Trophoblast cell (in vitro differentiated cells and primary cell): ENCODE measurements at regions not wholly inside any gene's neighbourhood (a gene's known extent, or its start where the extent isn't known, plus 50 kb on each side); places are given as distances from the start of the nearest gene placed in this dataset.

ENCODE experiments used
- DNase-seq, 2 donors: peaks; one replicate each; pipeline ENCODE4 v3.0.0-alpha.2; 2016
- H2AFZ ChIP-seq: 2 replicates; pipeline ENCODE4 v1.6.1; 2013; ENCODE audit warnings: low read length, moderate library complexity, mild to moderate bottlenecking; ENCODE audit not compliant: insufficient read depth, poor library complexity
- H2AK5ac ChIP-seq: 2 replicates; pipeline ENCODE4 v1.6.1; 2013; ENCODE audit warnings: mild to moderate bottlenecking, low read length
- H2BK120ac ChIP-seq: 2 replicates; pipeline ENCODE4 v1.6.1; 2013; ENCODE audit warnings: low read length, mild to moderate bottlenecking, moderate library complexity; ENCODE audit not compliant: insufficient read depth, poor library complexity
- H2BK12ac ChIP-seq: 2 replicates; pipeline ENCODE4 v1.6.1; 2013; ENCODE audit warnings: mild to moderate bottlenecking, low read length, moderate library complexity
- H2BK5ac ChIP-seq: 2 replicates; pipeline ENCODE4 v1.6.1; 2013; ENCODE audit warnings: low read length, low read depth, moderate library complexity, mild to moderate bottlenecking; ENCODE audit not compliant: poor library complexity
- H3K14ac ChIP-seq: 2 replicates; pipeline ENCODE4 v1.6.1; 2013; ENCODE audit warnings: mild to moderate bottlenecking, low read length
- H3K18ac ChIP-seq: 2 replicates; pipeline ENCODE4 v1.6.1; 2013; ENCODE audit warnings: mild to moderate bottlenecking, low read length
- H3K23ac ChIP-seq: 2 replicates; pipeline ENCODE4 v1.6.1; 2013; ENCODE audit warnings: low read length
- H3K27ac ChIP-seq: 2 replicates; pipeline ENCODE4 v1.5.1; 2013; ENCODE audit warnings: low read depth, mild to moderate bottlenecking, inconsistent platforms, low read length, moderate library complexity
- H3K27me3 ChIP-seq: 2 replicates; pipeline ENCODE4 v1.6.1; 2013; ENCODE audit warnings: inconsistent platforms, mild to moderate bottlenecking, low read length, moderate library complexity; ENCODE audit not compliant: insufficient read depth
- H3K36me3 ChIP-seq, 2 experiments: 1 replicate in 1 of 2; 2 replicates in 1 of 2; pipeline ENCODE4 v1.6.1; 2013; ENCODE audit warnings: low read length in 2 of 2, mild to moderate bottlenecking in 2 of 2, moderate library complexity in 1 of 2; ENCODE audit not compliant: insufficient read depth in 2 of 2, control insufficient read depth in 1 of 2
- H3K4ac ChIP-seq: 2 replicates; pipeline ENCODE4 v1.6.1; 2013; ENCODE audit warnings: low read depth, mild to moderate bottlenecking, low read length, moderate library complexity
- H3K4me1 ChIP-seq, 2 experiments: 1 replicate in 1 of 2; 2 replicates in 1 of 2; pipeline ENCODE4 v1.6.1; 2013; ENCODE audit warnings: low read length in 2 of 2, mild to moderate bottlenecking in 2 of 2, moderate library complexity in 1 of 2; ENCODE audit not compliant: insufficient read depth in 2 of 2, control insufficient read depth in 1 of 2
- H3K4me2 ChIP-seq: 2 replicates; pipeline ENCODE4 v1.6.1; 2013; ENCODE audit warnings: inconsistent platforms, mild to moderate bottlenecking, low read length, moderate library complexity
- H3K4me3 ChIP-seq: 2 replicates; pipeline ENCODE4 v1.5.1; 2013; ENCODE audit warnings: mild to moderate bottlenecking, low read depth, low read length, inconsistent platforms
- H3K79me1 ChIP-seq: one replicate; pipeline ENCODE4 v1.6.1; 2013; ENCODE audit warnings: low read length
- H3K79me2 ChIP-seq: 2 replicates; pipeline ENCODE4 v1.6.1; 2013; ENCODE audit warnings: low read length, mild to moderate bottlenecking; ENCODE audit not compliant: control insufficient read depth, insufficient read depth, poor library complexity
- H3K9ac ChIP-seq: 2 replicates; pipeline ENCODE4 v1.6.1; 2013; ENCODE audit warnings: mild to moderate bottlenecking, low read length
- H3K9me3 ChIP-seq: 2 replicates; pipeline ENCODE4 v1.6.1; 2013; ENCODE audit warnings: low read depth, mild to moderate bottlenecking, control low read depth, inconsistent platforms, low read length; ENCODE audit not compliant: insufficient read depth
- H4K12ac ChIP-seq: 2 replicates; pipeline ENCODE4 v1.6.1; 2013; ENCODE audit warnings: low read depth, mild to moderate bottlenecking, low read length, moderate library complexity
- H4K8ac ChIP-seq: 2 replicates; pipeline ENCODE4 v1.6.1; 2013; ENCODE audit warnings: low read depth, mild to moderate bottlenecking, low read length, moderate library complexity
- H4K91ac ChIP-seq: one replicate; pipeline ENCODE4 v1.6.1; 2013; ENCODE audit warnings: low read depth, mild to moderate bottlenecking, low read length, moderate library complexity
- WGBS: extraction: QIAGEN DNeasy Blood & Tissue Kit; methylation state at CpG from one replicate; pipeline ENCODE4 v1.1.7; 2013; ENCODE audit warnings: missing lambda C conversion rate; ENCODE audit not compliant: insufficient read length, insufficient coverage; ENCODE audit errors: extremely low coverage; 5-methylcytosine and 5-hydroxymethylcytosine counted together

- Histone ChIP-seq H3K27me3 (no peaks in the 10 kb centered on the region), H4K8ac (no peak overlapping the region), H3K9me3 (peaks cover 2% of the 10 kb centered on the region), H3K79me1 (no peaks in the 10 kb centered on the region), H3K14ac (no peak overlapping the region), H3K4ac (no peak overlapping the region), H4K12ac (no peak overlapping the region), H3K36me3 (no peaks in the 10 kb centered on the region), H2AFZ (no peak overlapping the region), H3K23ac (no peak overlapping the region), H3K4me2 (no peak overlapping the region), H4K91ac (no peak overlapping the region), H2BK120ac (no peak overlapping the region), H3K4me3 (no peak overlapping the region), H2BK5ac (no peak overlapping the region), H3K9ac (no peak overlapping the region), H3K4me1 (no peaks in the 10 kb centered on the region), H3K27ac (no peak overlapping the region), H2AK5ac (no peak overlapping the region), H2BK12ac (no peak overlapping the region), H3K79me2 (no peaks in the 10 kb centered on the region), H3K18ac (no peak overlapping the region)
- WGBS: no CpG with 5 or more reads among the region's 6 CpGs
- no peak for DNase-seq
Measured at GRCh38 chr3:68620211-68620610, 312.1 kb downstream of the TAFA4 start.

- H3K79me2 ChIP-seq: no peaks in the 10 kb centered on the region
- H3K14ac ChIP-seq: no peak overlapping the region
- H3K36me3 ChIP-seq: no peaks in the 10 kb centered on the region
- H2AK5ac ChIP-seq: no peak overlapping the region
- no peaks in the 10 kb centered on the region for H3K9me3 ChIP-seq
- H2BK5ac ChIP-seq: no peak overlapping the region
- H4K12ac ChIP-seq: no peak overlapping the region
- WGBS: no CpG with 5 or more reads among the region's 6 CpGs
- no peak overlapping the region for H3K18ac ChIP-seq
- no peak overlapping the region for H3K4me3 ChIP-seq
- no peak overlapping the region for H2BK120ac ChIP-seq
- H3K27ac ChIP-seq: no peak overlapping the region
- DNase-seq: no peak
- no peak overlapping the region for H3K4me2 ChIP-seq
- H3K79me1 ChIP-seq: no peaks in the 10 kb centered on the region
- H3K27me3 ChIP-seq: no peaks in the 10 kb centered on the region
- no peak overlapping the region for H2AFZ ChIP-seq
- H4K8ac ChIP-seq: no peak overlapping the region
- no peaks in the 10 kb centered on the region for H3K4me1 ChIP-seq
- H4K91ac ChIP-seq: no peak overlapping the region
- no peak overlapping the region for H3K9ac ChIP-seq
- no peak overlapping the region for H3K4ac ChIP-seq
- no peak overlapping the region for H3K23ac ChIP-seq
- no peak overlapping the region for H2BK12ac ChIP-seq
Measured at GRCh38 chr3:68614087-68614486, 318.3 kb downstream of the TAFA4 start.

- H3K79me2 ChIP-seq: no peaks in the 10 kb centered on the region
- H3K4me1 ChIP-seq: no peaks in the 10 kb centered on the region
- H4K12ac ChIP-seq: no peak overlapping the region
- no peak overlapping the region for H3K4ac ChIP-seq
- H3K9me3 ChIP-seq: no peaks in the 10 kb centered on the region
- no peak overlapping the region for H4K8ac ChIP-seq
- H2BK12ac ChIP-seq: no peak overlapping the region
- no peak overlapping the region for H2BK5ac ChIP-seq
- H3K9ac ChIP-seq: no peak overlapping the region
- H3K27ac ChIP-seq: no peak overlapping the region
- no peak overlapping the region for H2AK5ac ChIP-seq
- H3K27me3 ChIP-seq: no peaks in the 10 kb centered on the region
- no peak overlapping the region for H3K4me3 ChIP-seq
- no peak overlapping the region for H4K91ac ChIP-seq
- H3K18ac ChIP-seq: no peak overlapping the region
- H3K23ac ChIP-seq: no peak overlapping the region
- no peak for DNase-seq
- no CpG with 5 or more reads among the region's 2 CpGs for WGBS
- no peaks in the 10 kb centered on the region for H3K36me3 ChIP-seq
- no peak overlapping the region for H2BK120ac ChIP-seq
- no peaks in the 10 kb centered on the region for H3K79me1 ChIP-seq
- no peak overlapping the region for H3K14ac ChIP-seq
- H2AFZ ChIP-seq: no peak overlapping the region
- no peak overlapping the region for H3K4me2 ChIP-seq
Measured at GRCh38 chr3:68571321-68571720, 361.0 kb downstream of the TAFA4 start.

GRCh38 chr3:68560728-68561127, 371.6 kb downstream of the TAFA4 start:
- Histone ChIP-seq H3K14ac (no peak overlapping the region), H3K4me3 (no peak overlapping the region), H3K36me3 (no peaks in the 10 kb centered on the region), H3K23ac (no peak overlapping the region), H4K12ac (no peak overlapping the region), H3K4me2 (no peak overlapping the region), H3K79me2 (no peaks in the 10 kb centered on the region), H3K4me1 (no peaks in the 10 kb centered on the region), H4K91ac (no peak overlapping the region), H2BK12ac (no peak overlapping the region), H2AFZ (no peak overlapping the region), H2AK5ac (no peak overlapping the region), H4K8ac (no peak overlapping the region), H3K27me3 (no peaks in the 10 kb centered on the region), H2BK120ac (no peak overlapping the region), H3K27ac (no peak overlapping the region), H2BK5ac (no peak overlapping the region), H3K79me1 (no peaks in the 10 kb centered on the region), H3K18ac (no peak overlapping the region), H3K9me3 (no peaks in the 10 kb centered on the region), H3K4ac (no peak overlapping the region), H3K9ac (no peak overlapping the region)
- no CpG with 5 or more reads among the region's 2 CpGs for WGBS
- no peak for DNase-seq

GRCh38 chr3:68535782-68536181, 396.6 kb downstream of the TAFA4 start:
- Histone ChIP-seq H3K4me3 (no peak overlapping the region), H3K4ac (no peak overlapping the region), H3K4me2 (no peak overlapping the region), H2AK5ac (no peak overlapping the region), H3K27me3 (no peaks in the 10 kb centered on the region), H3K23ac (no peak overlapping the region), H4K12ac (no peak overlapping the region), H2BK5ac (no peak overlapping the region), H4K8ac (no peak overlapping the region), H2BK120ac (no peak overlapping the region), H3K14ac (no peak overlapping the region), H3K79me2 (no peaks in the 10 kb centered on the region), H3K9ac (no peak overlapping the region), H3K9me3 (no peaks in the 10 kb centered on the region), H2BK12ac (no peak overlapping the region), H3K79me1 (no peaks in the 10 kb centered on the region), H3K27ac (no peak overlapping the region), H3K18ac (no peak overlapping the region), H4K91ac (no peak overlapping the region), H3K36me3 (no peaks in the 10 kb centered on the region), H3K4me1 (no peaks in the 10 kb centered on the region), H2AFZ (no peak overlapping the region)
- DNase-seq: no peak
